Sigmoid colon (tissue), 4 donors: ENCODE measurements at regions not wholly inside any gene's neighbourhood (a gene's known extent, or its start where the extent isn't known, plus 50 kb on each side); places are given as distances from the start of the nearest gene placed in this dataset.

ENCODE experiments used
- CTCF ChIP-seq, 4 experiments: fragments of 450-650 bp in 3 of 4; fragments of 200-600 bp in 1 of 4; IDR thresholded peaks; one replicate each; pipeline ENCODE4 v1.5.1; 2016 to 2019; ENCODE audit warnings: antibody characterized with exemption in 4 of 4, mild to moderate bottlenecking in 3 of 4, moderate library complexity in 2 of 4
- EP300 ChIP-seq, 4 donors: sonication (generic); formaldehyde crosslinking; IDR thresholded peaks; one replicate each; pipeline ENCODE4 v1.6.1; 2017; ENCODE audit warnings: antibody characterized with exemption in 4 of 4

GRCh38 chr3:89613241-89613640, 505.8 kb downstream of the EPHA3 start:
- no peak for TF ChIP-seq CTCF (IDR thresholded peaks at IDR 0.05)
- TF ChIP-seq EP300 (IDR thresholded peaks at IDR 0.05): no peak
